Activated CD8-positive, alpha-beta memory T cell treated with anti-CD3 and anti-CD28 coated beads, Interleukin-2, amount 10 ng/mL, durations not matched to agents 7 days and 5 days (primary cell): ENCODE measurements at regions not wholly inside any gene's neighbourhood (a gene's known extent, or its start where the extent isn't known, plus 50 kb on each side); places are given as distances from the start of the nearest gene placed in this dataset.

Experiments used
- ATAC-seq: fragments of 150-1000 bp; cut with Tn5 transposase; one replicate; pipeline ENCODE4 v1.10.0; 2021; ENCODE audit warnings: moderate library complexity
- CTCF ChIA-PET: fragments of 350-600 bp; sonication (Branson Sonifier 250); formaldehyde crosslinking; loops from one replicate; lab custom pipeline; 2021; ENCODE audit warnings: antibody characterized with exemption; lab: Charles Lee
- DNase-seq: peaks from one replicate; pipeline ENCODE4 v3.0.0-alpha.2; 2020
- H3K27ac Mint-ChIP-seq: one replicate; pipeline ENCODE4 v1.8.0; 2021; ENCODE audit warnings: mild to moderate bottlenecking, mixed read lengths
- H3K27me3 Mint-ChIP-seq: one replicate; pipeline ENCODE4 v1.8.0; 2021; ENCODE audit warnings: mixed read lengths
- H3K36me3 Mint-ChIP-seq: one replicate; pipeline ENCODE4 v1.8.0; 2021; ENCODE audit warnings: mild to moderate bottlenecking, mixed read lengths
- H3K4me1 Mint-ChIP-seq: one replicate; pipeline ENCODE4 v1.8.0; 2021; ENCODE audit warnings: mixed read lengths
- H3K4me3 Mint-ChIP-seq: one replicate; pipeline ENCODE4 v1.8.0; 2021; ENCODE audit warnings: mild to moderate bottlenecking, moderate library complexity, mixed read lengths
- H3K9me3 Mint-ChIP-seq: one replicate; pipeline ENCODE4 v1.8.0; 2022; ENCODE audit warnings: low read depth, mixed read lengths

DNA sequence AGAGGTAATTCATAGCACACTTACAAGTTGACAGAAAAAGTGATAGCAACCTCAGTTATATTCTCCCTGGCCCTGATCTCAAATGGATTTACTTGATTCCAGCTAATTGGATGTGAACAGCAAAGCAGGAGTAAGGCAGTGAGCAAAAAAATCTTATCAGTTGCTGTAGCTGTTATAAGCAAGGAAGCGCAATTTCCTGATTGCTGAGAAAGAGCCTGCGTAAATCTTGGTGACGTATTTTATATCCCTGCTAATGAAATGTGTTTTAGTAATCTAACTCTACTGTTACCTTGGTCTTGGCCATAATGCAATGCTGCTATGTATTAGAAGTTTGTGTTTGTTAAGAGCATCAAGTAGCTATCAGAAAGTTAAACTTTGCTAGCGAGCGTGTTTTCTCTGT lies 661.2 kb upstream of the SEMA6A start:
- DNase-seq, result no peak
- no peak overlapping the region for H3K4me3 Mint-ChIP-seq
- no peaks in the 10 kb centered on the region for H3K36me3 Mint-ChIP-seq
- H3K9me3 Mint-ChIP-seq, result peaks cover 3% of the 10 kb centered on the region
- no peak overlapping the region for H3K27ac Mint-ChIP-seq
- CTCF ChIA-PET, result no interaction called here
- H3K27me3 Mint-ChIP-seq, result no peaks in the 10 kb centered on the region
- no peaks in the 10 kb centered on the region for H3K4me1 Mint-ChIP-seq
- no peak for ATAC-seq

DNA sequence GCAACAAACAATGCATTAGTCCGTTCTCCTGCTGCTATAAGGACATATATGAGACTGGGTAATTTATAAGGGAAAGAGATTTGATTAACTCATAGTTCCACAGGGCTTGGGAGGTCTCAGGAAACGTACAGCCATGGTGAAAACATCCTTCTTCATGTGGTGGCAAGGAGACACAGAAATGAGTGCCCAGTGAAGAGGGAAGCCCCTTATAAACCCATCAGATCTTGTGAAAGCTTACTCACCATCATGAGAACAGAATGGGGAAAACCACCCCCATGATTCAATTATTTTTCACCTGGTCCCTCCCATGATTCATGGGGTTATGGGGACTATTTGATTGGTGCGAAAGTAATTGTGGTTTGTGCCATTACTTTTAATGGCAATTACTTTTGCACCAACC lies 655.8 kb upstream of the SEMA6A start:
- DNase-seq (no peak), ATAC-seq (no peak)
- no peak overlapping the region for H3K4me3 Mint-ChIP-seq
- CTCF ChIA-PET, result no interaction called here
- H3K27me3 Mint-ChIP-seq, result no peaks in the 10 kb centered on the region
- H3K4me1 Mint-ChIP-seq, result no peaks in the 10 kb centered on the region
- no peaks in the 10 kb centered on the region for H3K9me3 Mint-ChIP-seq
- H3K27ac Mint-ChIP-seq, result no peak overlapping the region
- H3K36me3 Mint-ChIP-seq, result no peaks in the 10 kb centered on the region

DNA sequence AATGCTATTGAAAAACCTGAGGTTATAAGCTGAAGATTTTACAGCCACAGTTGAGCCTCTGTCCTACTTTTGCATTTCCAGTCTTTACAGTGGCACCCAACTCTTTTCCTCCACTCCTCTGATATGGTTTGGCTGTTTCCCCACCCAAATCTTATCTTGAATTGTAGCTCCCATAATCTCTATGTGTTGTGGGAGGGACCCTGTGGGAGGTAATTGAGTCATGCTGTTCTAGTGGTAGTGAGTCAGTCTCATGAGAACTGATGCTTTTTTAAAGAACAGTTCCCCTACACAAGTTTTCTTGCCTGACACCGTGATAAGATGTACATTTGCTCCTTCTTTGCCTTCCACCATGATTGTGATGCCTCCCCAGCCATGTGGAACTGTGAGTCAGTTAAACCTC lies 646.1 kb upstream of the SEMA6A start:
- H3K4me3 Mint-ChIP-seq, result no peak overlapping the region
- CTCF ChIA-PET, result no interaction called here
- no peaks in the 10 kb centered on the region for H3K9me3 Mint-ChIP-seq
- DNase-seq (no peak), ATAC-seq (no peak)
- H3K4me1 Mint-ChIP-seq, result no peaks in the 10 kb centered on the region
- no peaks in the 10 kb centered on the region for H3K36me3 Mint-ChIP-seq
- no peak overlapping the region for H3K27ac Mint-ChIP-seq
- H3K27me3 Mint-ChIP-seq, result no peaks in the 10 kb centered on the region

DNA sequence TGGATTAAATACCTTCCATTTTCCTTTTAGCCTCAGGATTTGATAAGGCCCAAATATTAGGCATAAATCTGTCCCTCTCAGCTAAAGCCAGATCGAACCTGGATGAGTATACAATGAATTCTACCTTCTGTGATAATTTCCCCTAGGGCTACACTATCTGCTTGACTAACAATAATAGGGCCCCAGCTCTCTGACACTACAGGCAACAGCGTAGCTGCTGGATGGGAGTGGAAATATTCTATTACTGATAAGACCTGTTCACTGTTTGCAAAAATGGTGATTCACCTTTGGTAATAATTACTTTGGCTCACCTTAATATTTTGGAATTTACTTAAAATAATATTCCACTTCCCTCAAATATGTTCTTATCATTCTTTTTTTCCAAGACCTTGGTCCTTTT lies 644.2 kb upstream of the SEMA6A start:
- DNase-seq (no peak), ATAC-seq (no peak)
- no peaks in the 10 kb centered on the region for H3K36me3 Mint-ChIP-seq
- peaks cover 2% of the 10 kb centered on the region for H3K9me3 Mint-ChIP-seq
- H3K4me3 Mint-ChIP-seq, result no peak overlapping the region
- no peaks in the 10 kb centered on the region for H3K4me1 Mint-ChIP-seq
- H3K27me3 Mint-ChIP-seq, result no peaks in the 10 kb centered on the region
- H3K27ac Mint-ChIP-seq, result no peak overlapping the region
- CTCF ChIA-PET, result no interaction called here

DNA sequence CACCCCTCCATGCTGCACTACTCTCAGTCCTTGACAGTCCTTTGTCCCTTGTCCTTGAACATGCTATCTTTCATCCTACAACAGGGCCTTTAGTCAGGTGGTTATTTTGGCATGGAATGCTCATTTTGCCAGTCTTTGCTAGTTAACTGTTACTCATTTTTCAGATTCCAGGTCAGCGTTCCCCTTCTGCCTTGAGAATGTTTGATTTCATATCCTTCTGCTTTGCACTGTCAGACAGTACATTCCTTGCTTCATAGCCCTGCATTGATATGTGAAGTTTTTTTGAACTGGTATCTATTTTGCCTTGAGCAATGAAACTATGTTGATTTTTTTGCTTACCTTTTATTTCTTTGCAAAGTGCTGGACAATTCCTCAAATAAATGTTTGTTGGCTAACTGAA lies 638.2 kb upstream of the SEMA6A start:
- Mint-ChIP-seq H3K36me3 (no peaks in the 10 kb centered on the region), H3K27ac (no peak overlapping the region), H3K4me1 (no peaks in the 10 kb centered on the region), H3K4me3 (no peak overlapping the region), H3K27me3 (no peaks in the 10 kb centered on the region), H3K9me3 (peaks cover 10% of the 10 kb centered on the region)
- no peak for ATAC-seq
- no peak for DNase-seq
- CTCF ChIA-PET, result no interaction called here

- CTCF ChIA-PET, result no interaction called here
- Mint-ChIP-seq H3K36me3 (no peaks in the 10 kb centered on the region), H3K27ac (no peak overlapping the region), H3K4me3 (no peak overlapping the region), H3K4me1 (no peaks in the 10 kb centered on the region), H3K27me3 (no peaks in the 10 kb centered on the region), H3K9me3 (peaks cover 10% of the 10 kb centered on the region)
- no peak for DNase-seq
- ATAC-seq, result no peak
Observed at GRCh38 chr5:117210796-117211195, 636.2 kb upstream of the SEMA6A start.

- H3K27ac Mint-ChIP-seq, result no peak overlapping the region
- DNase-seq (no peak), ATAC-seq (no peak)
- no peaks in the 10 kb centered on the region for H3K36me3 Mint-ChIP-seq
- H3K4me1 Mint-ChIP-seq, result no peaks in the 10 kb centered on the region
- peaks cover 7% of the 10 kb centered on the region for H3K9me3 Mint-ChIP-seq
- H3K4me3 Mint-ChIP-seq, result no peak overlapping the region
- CTCF ChIA-PET, result no interaction called here
- H3K27me3 Mint-ChIP-seq, result no peaks in the 10 kb centered on the region
Observed at GRCh38 chr5:117209479-117209878, 634.9 kb upstream of the SEMA6A start.

DNA sequence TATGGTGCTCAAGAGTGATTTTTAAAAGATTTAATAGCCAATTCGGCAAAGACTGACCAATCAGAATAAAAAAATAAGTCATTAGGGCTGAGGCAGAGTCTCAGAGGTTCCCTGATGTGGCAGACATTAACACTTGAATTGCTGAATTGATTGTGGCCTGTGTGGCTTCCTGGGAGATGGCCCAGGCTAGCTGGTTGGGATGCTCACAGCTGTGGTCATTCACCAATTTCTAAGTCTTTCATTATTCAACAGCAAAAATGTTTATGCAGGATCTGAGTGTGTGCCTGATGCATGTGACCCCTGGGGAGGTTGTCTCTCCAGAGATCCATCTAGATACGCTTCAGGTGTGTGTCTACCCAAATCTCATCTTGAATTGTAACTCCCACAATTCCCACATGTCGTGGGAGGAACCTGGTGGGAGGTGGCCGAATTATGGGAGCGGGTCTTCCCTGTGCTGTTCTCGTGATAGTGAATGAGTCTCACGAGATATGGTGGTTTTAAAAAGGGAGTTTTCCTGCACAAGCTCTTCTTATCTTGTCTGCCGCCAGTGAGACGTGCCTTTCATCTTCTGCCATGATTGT lies 632.6 kb upstream of the SEMA6A start:
- Mint-ChIP-seq H3K9me3 (peaks cover 9% of the 10 kb centered on the region), H3K27ac (no peak overlapping the region), H3K27me3 (no peaks in the 10 kb centered on the region), H3K4me3 (no peak overlapping the region), H3K4me1 (no peaks in the 10 kb centered on the region), H3K36me3 (no peaks in the 10 kb centered on the region)
- no peak for DNase-seq
- CTCF ChIA-PET, result no interaction called here
- ATAC-seq, result no peak

DNA sequence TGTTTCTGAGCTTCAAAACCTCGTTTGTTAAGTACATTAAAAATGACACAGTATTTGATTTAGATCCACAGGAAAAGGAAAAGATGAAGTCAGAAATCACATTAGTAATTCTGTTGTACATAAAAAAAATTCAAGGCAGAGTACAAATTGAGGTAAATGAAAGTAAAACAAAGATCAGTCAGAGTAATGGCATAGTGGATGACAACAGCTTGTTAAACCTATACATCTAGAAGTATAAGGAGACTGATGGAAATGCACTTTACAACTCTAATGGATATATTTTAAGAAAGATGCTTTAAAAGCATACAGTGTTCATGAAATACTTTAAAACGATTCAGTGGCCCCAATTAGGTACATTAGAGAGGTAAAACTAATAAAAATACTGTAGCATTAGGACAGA lies 631.3 kb upstream of the SEMA6A start:
- H3K4me1 Mint-ChIP-seq, result no peaks in the 10 kb centered on the region
- CTCF ChIA-PET, result no interaction called here
- no peaks in the 10 kb centered on the region for H3K27me3 Mint-ChIP-seq
- H3K4me3 Mint-ChIP-seq, result no peak overlapping the region
- no peak for ATAC-seq
- no peak for DNase-seq
- H3K36me3 Mint-ChIP-seq, result no peaks in the 10 kb centered on the region
- no peak overlapping the region for H3K27ac Mint-ChIP-seq
- H3K9me3 Mint-ChIP-seq, result peaks cover 9% of the 10 kb centered on the region

GRCh38 chr5:117204926-117205869 lies 630.6 kb upstream of the SEMA6A start:
- Mint-ChIP-seq H3K27me3 (no peaks in the 10 kb centered on the region), H3K9me3 (peaks cover 9% of the 10 kb centered on the region), H3K27ac (no peak overlapping the region), H3K4me3 (no peak overlapping the region), H3K4me1 (no peaks in the 10 kb centered on the region), H3K36me3 (no peaks in the 10 kb centered on the region)
- ATAC-seq (no peak), DNase-seq (no peak)
- CTCF ChIA-PET, result no interaction called here

- Mint-ChIP-seq H3K27ac (no peak overlapping the region), H3K36me3 (no peaks in the 10 kb centered on the region), H3K9me3 (peaks cover 4% of the 10 kb centered on the region), H3K4me3 (no peak overlapping the region), H3K27me3 (no peaks in the 10 kb centered on the region), H3K4me1 (no peaks in the 10 kb centered on the region)
- DNase-seq, result no peak
- CTCF ChIA-PET, result no interaction called here
- no peak for ATAC-seq
Observed at GRCh38 chr5:117204404-117204803, 629.8 kb upstream of the SEMA6A start.

DNA sequence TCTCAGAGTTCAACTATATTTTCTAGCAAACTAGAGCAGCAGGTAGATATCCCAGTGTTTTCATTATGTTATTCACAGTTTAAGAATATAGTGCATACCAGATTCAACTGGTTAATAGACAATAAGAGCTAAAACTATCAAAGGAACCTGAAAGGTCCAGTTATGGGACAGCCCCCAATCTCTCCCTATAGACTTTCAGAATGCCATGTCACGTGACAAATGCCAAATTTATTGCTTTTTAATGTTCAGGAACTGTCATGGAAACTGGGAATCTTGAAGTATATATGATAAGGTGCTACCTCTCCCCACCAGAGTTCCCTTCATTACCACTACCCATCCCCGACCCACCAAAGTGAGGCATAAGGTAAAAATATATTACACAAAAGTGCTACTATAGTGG lies 629.0 kb upstream of the SEMA6A start:
- no peak for ATAC-seq
- H3K27ac Mint-ChIP-seq, result no peak overlapping the region
- H3K27me3 Mint-ChIP-seq, result no peaks in the 10 kb centered on the region
- CTCF ChIA-PET, result no interaction called here
- H3K4me1 Mint-ChIP-seq, result no peaks in the 10 kb centered on the region
- H3K9me3 Mint-ChIP-seq, result peaks cover 2% of the 10 kb centered on the region
- no peaks in the 10 kb centered on the region for H3K36me3 Mint-ChIP-seq
- H3K4me3 Mint-ChIP-seq, result no peak overlapping the region
- DNase-seq, result no peak

- Mint-ChIP-seq H3K27ac (no peak overlapping the region), H3K27me3 (no peaks in the 10 kb centered on the region), H3K4me1 (no peaks in the 10 kb centered on the region), H3K4me3 (no peak overlapping the region), H3K9me3 (peaks cover 2% of the 10 kb centered on the region), H3K36me3 (no peaks in the 10 kb centered on the region)
- ATAC-seq, result no peak
- no peak for DNase-seq
- CTCF ChIA-PET, result no interaction called here
Observed at GRCh38 chr5:117201001-117201400, 626.4 kb upstream of the SEMA6A start.

- Mint-ChIP-seq H3K9me3 (peaks cover 6% of the 10 kb centered on the region), H3K27me3 (no peaks in the 10 kb centered on the region), H3K36me3 (no peaks in the 10 kb centered on the region), H3K4me1 (no peaks in the 10 kb centered on the region), H3K27ac (no peak overlapping the region), H3K4me3 (no peak overlapping the region)
- DNase-seq (no peak), ATAC-seq (no peak)
- CTCF ChIA-PET, result no interaction called here
Observed at GRCh38 chr5:117195076-117195475, 620.5 kb upstream of the SEMA6A start.
